Spleen (tissue), 11 donors: ENCODE measurements at regions not wholly inside any gene's neighbourhood (a gene's known extent, or its start where the extent isn't known, plus 50 kb on each side); places are given as distances from the start of the nearest gene placed in this dataset.

Experiments used
- DNase-seq: peaks from one replicate; pipeline ENCODE4 v3.0.0-alpha.2; 2020
- H3K27ac ChIP-seq, 8 donors: fragments of 200-600 bp; sonication (generic) in 7 of 8; 1 replicate in 4 of 8; 2 replicates in 4 of 8; pipeline versions ENCODE4 v1.5.0 to v1.8.0; 2016 to 2021; ENCODE audit warnings: inconsistent platforms in 4 of 8, mild to moderate bottlenecking in 4 of 8, moderate library complexity in 1 of 8
- H3K27me3 ChIP-seq, 7 donors: fragments of 200-600 bp; sonication (generic) in 6 of 7; replicated peaks in 1 of 7; 1 replicate in 4 of 7; 2 replicates in 3 of 7; pipeline versions ENCODE4 v1.5.0 to v1.8.0; 2016 to 2021; ENCODE audit warnings: inconsistent platforms in 3 of 7, mild to moderate bottlenecking in 1 of 7
- H3K36me3 ChIP-seq, 6 donors: fragments of 200-600 bp; sonication (generic) in 5 of 6; 1 replicate in 4 of 6; 2 replicates in 2 of 6; pipeline versions ENCODE4 v1.5.0 to v1.8.0; 2016 to 2021; ENCODE audit warnings: inconsistent platforms in 2 of 6
- H3K4me1 ChIP-seq, 6 donors: fragments of 200-600 bp; sonication (generic) in 5 of 6; 1 replicate in 3 of 6; 2 replicates in 3 of 6; pipeline versions ENCODE4 v1.5.0 to v1.8.0; 2016 to 2021; ENCODE audit warnings: inconsistent platforms in 3 of 6
- H3K4me3 ChIP-seq, 8 donors: fragments of 200-600 bp; sonication (generic) in 7 of 8; 1 replicate in 4 of 8; 2 replicates in 4 of 8; pipeline versions ENCODE4 v1.5.0 to v1.8.0; 2016 to 2021; ENCODE audit warnings: inconsistent platforms in 4 of 8, mild to moderate bottlenecking in 4 of 8, moderate library complexity in 2 of 8
- H3K9me3 ChIP-seq, 8 donors: fragments of 200-600 bp; sonication (generic) in 7 of 8; 1 replicate in 4 of 8; 2 replicates in 4 of 8; pipeline versions ENCODE4 v1.5.0 to v1.8.0; 2016 to 2021; ENCODE audit warnings: inconsistent platforms in 4 of 8
- POLR2A ChIP-seq, 3 donors: fragments of 450-650 bp; IDR thresholded peaks; one replicate each; pipeline ENCODE4 v1.5.1; 2017; ENCODE audit warnings: antibody characterized with exemption in 3 of 3, mild to moderate bottlenecking in 1 of 3
- POLR2AphosphoS5 ChIP-seq, 3 donors: sonication (generic); formaldehyde crosslinking; IDR thresholded peaks; one replicate each; pipeline ENCODE4 v1.5.1; 2017; ENCODE audit warnings: antibody characterized with exemption in 3 of 3
- WGBS, 5 donors: extraction: QIAGEN DNeasy Blood & Tissue Kit in 3 of 5; methylation state at CpG; one replicate each; pipeline versions ENCODE4 v1.1.5 to v1.1.7; 2013 to 2018; 5-methylcytosine and 5-hydroxymethylcytosine counted together
- intact Hi-C: fragments of 100-400 bp; cut with DNase I; formaldehyde crosslinking; loops from one replicate; pipeline ENCODE4 v1.15.0; 2023; ENCODE audit warnings: low total_unique reads
- TF ChIP-seq, protein P1 (sequence below), 11 experiments: fragments of 200-600 bp in 7 of 11; fragments of 450-650 bp in 4 of 11; sonication (generic) in 4 of 11; IDR thresholded peaks in 8 of 11; conservative IDR thresholded peaks in 3 of 11; 1 replicate in 7 of 11; 2 replicates in 4 of 11; pipeline versions ENCODE4 v1.4.0 to v1.8.0; 2016 to 2021; ENCODE audit warnings: antibody characterized with exemption in 11 of 11, inconsistent platforms in 4 of 11, mild to moderate bottlenecking in 1 of 11
- donor health status: healthy with polysubstance abuse.
- donor health status: DM: no; HTN: no; CAD: no; lungs with moderate emphysema.
- donor health status: DM: no; HTN: no; CAD: no.
- donor health status: Bipolar disorder and iron deficiency.
- donor health status: healthy.
- donor health status: DM: no; HTN: no; CAD: no.
- donor health status: DM: yes; HTN: yes; CAD: no.

- TF ChIP-seq POLR2A (IDR thresholded peaks at IDR 0.05) (no peak), POLR2AphosphoS5 (IDR thresholded peaks at IDR 0.05) (no peak)
- TF ChIP-seq, protein P1, sequence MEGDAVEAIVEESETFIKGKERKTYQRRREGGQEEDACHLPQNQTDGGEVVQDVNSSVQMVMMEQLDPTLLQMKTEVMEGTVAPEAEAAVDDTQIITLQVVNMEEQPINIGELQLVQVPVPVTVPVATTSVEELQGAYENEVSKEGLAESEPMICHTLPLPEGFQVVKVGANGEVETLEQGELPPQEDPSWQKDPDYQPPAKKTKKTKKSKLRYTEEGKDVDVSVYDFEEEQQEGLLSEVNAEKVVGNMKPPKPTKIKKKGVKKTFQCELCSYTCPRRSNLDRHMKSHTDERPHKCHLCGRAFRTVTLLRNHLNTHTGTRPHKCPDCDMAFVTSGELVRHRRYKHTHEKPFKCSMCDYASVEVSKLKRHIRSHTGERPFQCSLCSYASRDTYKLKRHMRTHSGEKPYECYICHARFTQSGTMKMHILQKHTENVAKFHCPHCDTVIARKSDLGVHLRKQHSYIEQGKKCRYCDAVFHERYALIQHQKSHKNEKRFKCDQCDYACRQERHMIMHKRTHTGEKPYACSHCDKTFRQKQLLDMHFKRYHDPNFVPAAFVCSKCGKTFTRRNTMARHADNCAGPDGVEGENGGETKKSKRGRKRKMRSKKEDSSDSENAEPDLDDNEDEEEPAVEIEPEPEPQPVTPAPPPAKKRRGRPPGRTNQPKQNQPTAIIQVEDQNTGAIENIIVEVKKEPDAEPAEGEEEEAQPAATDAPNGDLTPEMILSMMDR (IDR thresholded peaks at IDR 0.05 in 8 of 11, conservative IDR thresholded peaks at IDR 0.05 in 3 of 11) = no peak
- intact Hi-C loops = no loop called here
- no peak for DNase-seq
These were observed 58.4 kb upstream of the WAPL start for GRCh38 chr10:86579883-86580520.

GRCh38 chr10:86580521-86580891 lies 58.9 kb upstream of the WAPL start:
- H3K4me3 ChIP-seq = no peak overlapping the region
- intact Hi-C loops = no loop called here
- peaks cover 0 to 15% (median 0%) of the 10 kb centered on the region in 7 donors for H3K27me3 ChIP-seq
- no peak for DNase-seq
- 6 to 33% (median 9%) methylated on average over 1 of the region's 1 CpG for WGBS, 5 donors
- no peaks in the 10 kb centered on the region for H3K9me3 ChIP-seq
- H3K27ac ChIP-seq = no peak overlapping the region
- H3K36me3 ChIP-seq = no peaks in the 10 kb centered on the region
- TF ChIP-seq POLR2AphosphoS5 (IDR thresholded peaks at IDR 0.05) = no peak
- TF ChIP-seq, protein P1 (IDR thresholded peaks at IDR 0.05 in 8 of 11, conservative IDR thresholded peaks at IDR 0.05 in 3 of 11) = no peak
- peaks cover 0 to 13% (median 2%) of the 10 kb centered on the region in 6 donors for H3K4me1 ChIP-seq

More at GRCh38 chr10:86579883-86580520, 58.4 kb upstream of the WAPL start:
- no peak overlapping the region for H3K4me3 ChIP-seq
- H3K4me1 ChIP-seq = peaks cover 0 to 8% (median 0%) of the 10 kb centered on the region in 6 donors
- H3K27ac ChIP-seq = no peak overlapping the region
- 86 to 93% (median 89%) methylated on average over 5 of the region's 5 CpGs for WGBS, 5 donors
- no peaks in the 10 kb centered on the region for H3K9me3 ChIP-seq
- H3K27me3 ChIP-seq = peaks cover 0 to 14% (median 0%) of the 10 kb centered on the region in 7 donors
- no peaks in the 10 kb centered on the region for H3K36me3 ChIP-seq

- intact Hi-C loops = loop anchor here (2.0 kb wide), 1 partner anchor 187 kb away; no protein-coding TSS in a partner anchor
- TF ChIP-seq, protein P1 (IDR thresholded peaks at IDR 0.05 in 8 of 11, conservative IDR thresholded peaks at IDR 0.05 in 3 of 11) = no peak
- TF ChIP-seq POLR2A (IDR thresholded peaks at IDR 0.05) = no peak
- no peak for TF ChIP-seq POLR2AphosphoS5 (IDR thresholded peaks at IDR 0.05)
These were observed 62.4 kb upstream of the WAPL start for GRCh38 chr10:86583983-86584382.

GRCh38 chr10:86585037-86585929 lies 63.7 kb upstream of the WAPL start:
- intact Hi-C loops = loop anchor here (2.0 kb wide), 1 partner anchor 188 kb away; no protein-coding TSS in a partner anchor
- Histone ChIP-seq H3K9me3 (no peaks in the 10 kb centered on the region), H3K27ac (no peak overlapping the region), H3K27me3 (peaks cover 0 to 28% (median 0%) of the 10 kb centered on the region in 7 donors), H3K36me3 (no peaks in the 10 kb centered on the region), H3K4me1 (peaks cover 0 to 13% (median 3%) of the 10 kb centered on the region in 6 donors), H3K4me3 (no peak overlapping the region)
- 32 to 47% (median 42%) methylated on average over 12 to 13 of the region's 13 CpGs for WGBS, 5 donors
- DNase-seq = peak; percentile 91
- TF ChIP-seq, protein P1 (IDR thresholded peaks at IDR 0.05 in 8 of 11, conservative IDR thresholded peaks at IDR 0.05 in 3 of 11) = peak; percentile 79 to 95 (median 90)
- TF ChIP-seq POLR2AphosphoS5 (IDR thresholded peaks at IDR 0.05) (peak in 2 of 3 donors; percentile 21 to 28), POLR2A (IDR thresholded peaks at IDR 0.05) (no peak)

More at GRCh38 chr10:86583983-86584382, 62.4 kb upstream of the WAPL start:
- no peak for DNase-seq
- H3K27me3 ChIP-seq = peaks cover 0 to 28% (median 0%) of the 10 kb centered on the region in 7 donors
- no peaks in the 10 kb centered on the region for H3K9me3 ChIP-seq
- peaks cover 0 to 14% (median 3%) of the 10 kb centered on the region in 6 donors for H3K4me1 ChIP-seq
- 67 to 85% (median 72%) methylated on average over 4 of the region's 4 CpGs for WGBS, 5 donors
- H3K27ac ChIP-seq = no peak overlapping the region
- no peak overlapping the region for H3K4me3 ChIP-seq
- no peaks in the 10 kb centered on the region for H3K36me3 ChIP-seq
